Limb (tissue), 2 donors: ENCODE measurements at regions not wholly inside any gene's neighbourhood (a gene's known extent, or its start where the extent isn't known, plus 50 kb on each side); places are given as distances from the start of the nearest gene placed in this dataset.

Experiments
- DNase-seq, 2 donors: peaks; one replicate each; pipeline ENCODE4 v3.0.0-alpha.2; 2016; ENCODE audit errors: extremely low spot score in 2 of 2

DNA sequence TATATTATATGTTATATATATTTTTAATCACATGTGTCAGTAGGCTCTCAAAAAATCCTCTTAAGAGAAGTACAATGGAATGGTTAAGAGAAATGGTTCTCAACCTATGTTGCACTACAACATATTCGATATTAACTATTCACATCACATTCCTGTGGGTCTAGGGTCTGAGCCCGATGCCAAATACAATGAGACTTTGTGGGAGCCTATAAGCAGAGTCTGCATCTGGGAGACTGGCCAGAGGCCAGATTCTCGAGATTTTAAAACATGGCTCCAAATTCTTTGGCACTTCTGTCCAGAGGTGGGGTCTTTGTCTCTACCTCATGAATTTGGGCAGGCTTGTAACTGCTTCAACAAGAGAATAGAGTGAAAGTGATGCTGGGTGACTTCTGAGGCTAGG is 79.4 kb upstream of the NBEA start:
- no peak for DNase-seq

DNA sequence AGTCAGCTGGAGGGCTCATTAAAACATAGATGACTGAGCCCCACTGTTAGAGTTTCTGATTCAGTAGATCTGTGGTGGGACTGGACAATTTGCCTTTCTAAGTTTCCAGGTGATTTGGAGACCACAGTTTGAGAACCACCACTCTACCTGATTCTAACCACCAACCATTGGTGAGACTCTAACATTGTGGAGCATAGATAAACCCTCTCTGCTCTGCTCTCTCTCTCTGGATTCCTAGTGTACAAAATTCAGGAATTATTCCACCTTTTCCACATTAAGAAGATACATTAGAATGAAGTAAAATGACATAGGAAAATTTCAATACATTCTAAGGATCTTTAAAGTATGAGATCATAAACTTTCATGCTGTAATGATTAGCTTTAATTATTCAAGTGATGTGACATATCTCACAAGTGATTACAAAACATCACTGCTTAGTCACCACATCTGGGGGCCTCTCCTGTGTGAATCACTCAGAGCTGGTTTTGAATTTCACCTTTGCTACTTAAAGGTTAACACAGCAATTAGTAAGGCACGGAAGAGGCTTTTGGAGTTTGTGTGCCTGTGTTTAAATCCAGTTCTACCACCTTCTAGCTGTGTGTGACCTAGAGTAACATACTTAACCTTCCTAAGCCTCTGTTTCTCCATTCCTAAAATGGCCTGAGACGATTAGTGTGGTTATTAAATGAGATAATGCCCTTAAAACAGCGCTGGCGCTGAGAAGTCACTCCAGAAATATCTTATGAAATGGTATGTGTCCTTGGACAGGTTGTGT is 78.5 kb upstream of the NBEA start:
- DNase-seq, result no peak

DNA sequence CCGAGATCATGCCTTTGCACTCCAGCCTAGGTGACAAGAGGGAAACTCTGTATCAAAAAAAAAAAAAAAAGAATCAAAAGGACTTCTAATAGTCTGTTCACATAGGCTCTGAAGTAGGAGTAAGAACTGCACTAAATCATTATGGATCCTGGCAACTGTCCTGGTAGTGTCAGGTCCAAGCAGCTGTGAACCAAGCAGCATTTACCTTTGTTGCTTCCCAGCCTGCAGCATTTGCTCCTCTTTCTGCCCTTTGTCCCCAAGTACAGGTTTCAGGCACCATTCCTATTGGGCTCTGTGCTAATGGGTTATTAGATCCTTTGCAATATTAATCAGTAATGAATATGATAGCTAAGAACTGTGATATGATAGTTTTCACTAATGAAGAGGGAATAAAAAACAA is 77.4 kb upstream of the NBEA start:
- no peak for DNase-seq

DNA sequence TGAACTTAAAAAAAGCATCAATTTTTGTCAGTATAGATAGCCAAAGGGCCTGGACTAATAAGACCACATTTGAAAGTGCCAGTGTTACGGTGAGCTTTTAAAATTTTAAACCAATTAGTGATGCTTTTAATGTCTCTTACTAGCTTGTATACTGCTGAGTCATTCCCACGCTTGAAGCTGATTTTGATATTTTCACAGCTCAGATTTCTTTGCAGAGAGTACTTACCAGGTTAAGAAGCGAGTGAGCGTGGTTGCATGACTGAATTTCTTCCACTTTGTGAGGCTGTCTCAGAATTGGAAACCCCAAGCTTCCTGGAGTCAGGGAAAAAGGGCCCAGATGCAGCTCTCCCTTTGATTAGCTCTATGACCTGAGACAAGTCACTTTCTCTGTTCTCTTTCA is 74.5 kb upstream of the NBEA start:
- DNase-seq, result no peak

DNA sequence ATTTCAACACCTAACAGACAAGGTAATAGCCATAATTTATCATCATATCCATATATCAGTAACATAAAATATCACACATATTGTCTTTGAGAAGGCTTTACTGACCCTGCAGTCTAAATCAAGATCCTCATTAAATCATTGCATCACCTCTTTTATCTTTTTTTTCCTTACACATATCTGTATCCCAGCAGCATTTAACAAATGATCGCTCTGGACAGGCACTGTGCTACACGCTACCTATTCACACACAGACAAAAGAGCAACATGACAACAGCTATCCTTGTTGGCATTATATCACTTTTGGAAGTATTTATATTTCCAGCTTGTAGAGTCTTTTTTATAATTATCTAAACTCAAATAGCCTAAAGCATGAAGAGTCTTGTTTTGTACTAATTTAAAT is 73.3 kb upstream of the NBEA start:
- no peak for DNase-seq

DNA sequence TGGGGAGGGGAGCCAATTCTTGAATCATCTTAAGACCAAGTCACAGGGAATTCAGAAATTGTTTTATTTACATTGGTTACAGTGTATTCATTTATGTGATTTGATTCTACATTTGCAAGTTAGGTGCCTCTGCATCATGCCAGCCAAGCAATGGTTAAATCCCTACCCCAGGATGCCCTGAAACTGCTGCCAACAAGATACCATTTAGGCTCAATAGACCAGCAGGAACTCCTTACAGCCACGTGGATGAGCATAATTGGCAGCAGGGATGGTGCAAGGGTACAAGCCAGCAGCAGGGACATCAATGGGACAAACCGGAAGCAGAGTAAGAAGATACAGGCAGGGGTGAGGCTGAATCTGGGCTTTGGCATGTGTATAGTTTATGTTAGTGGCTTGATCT is 72.4 kb upstream of the NBEA start:
- no peak for DNase-seq

DNA sequence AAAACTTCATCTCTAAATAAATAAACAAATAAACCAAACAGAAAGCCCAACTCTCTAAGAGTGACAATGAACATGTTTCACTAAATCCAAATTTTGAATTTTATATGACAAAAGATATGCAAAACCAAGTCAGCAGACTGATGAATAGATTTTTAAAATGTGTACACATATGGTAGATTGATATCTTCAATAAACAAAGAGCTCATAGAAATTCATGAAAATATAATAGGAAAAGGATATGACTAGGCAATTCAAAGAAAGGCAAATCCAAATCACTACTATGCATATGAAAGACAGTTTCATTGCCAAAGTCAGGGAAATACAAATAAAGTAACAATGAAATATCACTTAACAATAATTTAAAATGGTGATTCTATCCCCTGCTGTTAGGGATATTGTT is 63.7 kb upstream of the NBEA start:
- DNase-seq, result no peak

DNA sequence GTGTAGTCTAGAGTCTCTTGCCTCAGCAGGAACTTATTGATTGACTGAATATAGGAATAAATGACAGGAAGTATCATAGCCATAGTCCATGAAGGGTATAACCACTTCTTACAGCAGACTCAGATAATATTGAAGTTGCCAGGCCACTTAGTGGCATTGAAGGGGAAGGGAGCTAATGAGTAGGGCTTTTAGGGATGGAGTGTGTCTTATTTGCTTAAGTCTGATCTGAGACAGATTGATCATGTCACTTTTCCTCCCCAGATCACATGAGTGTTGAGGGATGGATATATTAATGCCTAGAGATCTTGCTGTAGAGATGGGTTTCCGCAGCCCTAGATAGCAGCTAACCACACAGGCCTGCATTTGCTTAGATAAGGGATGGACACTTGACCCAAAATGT is 62.2 kb upstream of the NBEA start:
- DNase-seq, result no peak

DNA sequence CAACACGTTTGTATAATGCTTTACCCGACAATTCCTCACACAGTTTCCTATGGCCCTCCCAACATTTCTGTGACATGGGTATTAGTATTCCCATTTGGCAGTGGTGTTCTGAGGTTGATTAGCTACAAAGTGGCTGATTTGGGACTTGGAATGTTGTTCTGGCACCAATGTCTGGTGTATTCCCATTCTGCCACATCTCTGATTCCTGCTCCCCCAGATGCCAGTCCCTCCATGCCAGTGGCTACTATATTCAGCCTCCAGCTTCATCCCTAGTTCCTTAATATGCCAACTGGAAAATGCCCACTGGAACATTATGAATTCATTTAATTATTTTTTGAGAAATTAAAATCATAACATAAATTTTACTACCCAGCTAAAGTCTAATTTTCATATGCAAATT is 60.6 kb upstream of the NBEA start:
- DNase-seq, result no peak

DNA sequence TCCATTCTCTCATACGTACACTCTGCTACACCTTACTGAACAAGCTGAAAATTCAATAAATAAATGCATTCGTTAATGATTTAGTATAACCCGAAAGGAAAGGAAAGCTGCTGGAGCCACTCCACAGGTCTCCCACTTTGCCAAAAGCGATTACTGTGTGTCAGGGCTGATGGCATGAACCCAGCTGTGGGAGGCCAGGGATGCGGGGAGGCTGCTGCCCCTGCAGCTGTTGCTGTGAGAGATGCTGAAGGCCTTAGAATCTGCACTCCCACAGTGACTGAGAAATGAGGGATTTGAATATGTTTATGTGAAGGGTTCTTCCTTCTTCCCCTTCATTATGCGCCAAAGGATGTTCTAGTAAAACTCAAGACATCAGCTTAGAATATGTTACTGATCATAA is 58.7 kb upstream of the NBEA start:
- DNase-seq, result peak; percentile 44 to 58

DNA sequence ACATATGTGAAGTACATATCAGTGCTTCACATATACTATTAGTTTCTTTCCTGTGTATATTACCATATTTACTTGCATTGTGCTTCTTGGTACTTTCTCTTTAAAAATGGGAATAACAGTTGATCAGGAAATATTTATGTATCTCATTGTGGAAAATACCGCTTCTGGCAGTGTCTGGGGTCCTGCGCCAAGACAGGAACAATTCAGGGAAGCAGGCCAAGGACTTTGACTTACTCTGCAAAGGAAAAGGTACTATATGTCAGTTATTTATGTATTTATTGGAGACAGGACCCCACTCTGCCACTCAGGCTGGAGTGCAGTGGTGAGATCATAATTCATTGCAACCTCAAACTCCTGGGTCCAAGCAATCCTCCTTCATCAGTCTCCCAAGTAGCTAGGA is 57.7 kb upstream of the NBEA start:
- DNase-seq, result no peak

DNA sequence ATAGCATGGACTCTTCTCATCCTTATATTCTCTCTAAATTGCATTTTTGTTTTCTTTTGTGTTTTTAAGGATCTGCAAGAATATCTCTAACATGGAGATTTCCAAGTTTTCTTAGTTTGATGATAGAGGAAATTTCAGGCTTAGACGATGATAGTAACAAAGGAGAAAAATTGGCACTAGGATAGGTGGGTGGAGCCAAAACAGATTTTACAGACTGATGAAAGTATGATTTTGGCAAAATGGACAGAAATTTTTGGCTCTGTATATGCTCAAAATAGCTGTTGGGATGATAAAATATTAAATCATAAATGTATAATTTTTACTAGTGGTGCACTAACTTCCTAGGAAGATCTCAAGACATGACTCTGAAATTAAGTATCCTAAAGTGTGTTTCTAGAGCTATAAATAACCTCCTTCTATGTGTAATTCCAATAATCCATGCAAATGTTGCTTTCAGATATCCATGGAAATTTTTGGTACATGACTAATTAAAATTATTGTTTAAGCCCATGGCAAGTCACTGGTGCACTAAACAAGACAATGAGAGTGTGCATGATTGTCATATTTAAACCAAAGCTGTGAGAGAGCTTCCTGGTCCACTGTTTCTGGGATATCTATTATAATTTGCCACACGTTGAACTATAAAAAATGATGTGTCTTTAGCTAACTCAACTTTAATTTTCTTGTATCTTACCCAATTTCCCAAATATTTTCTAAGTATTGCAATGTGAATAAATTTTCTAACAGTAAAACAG is 55.8 kb upstream of the NBEA start:
- DNase-seq, result no peak

DNA sequence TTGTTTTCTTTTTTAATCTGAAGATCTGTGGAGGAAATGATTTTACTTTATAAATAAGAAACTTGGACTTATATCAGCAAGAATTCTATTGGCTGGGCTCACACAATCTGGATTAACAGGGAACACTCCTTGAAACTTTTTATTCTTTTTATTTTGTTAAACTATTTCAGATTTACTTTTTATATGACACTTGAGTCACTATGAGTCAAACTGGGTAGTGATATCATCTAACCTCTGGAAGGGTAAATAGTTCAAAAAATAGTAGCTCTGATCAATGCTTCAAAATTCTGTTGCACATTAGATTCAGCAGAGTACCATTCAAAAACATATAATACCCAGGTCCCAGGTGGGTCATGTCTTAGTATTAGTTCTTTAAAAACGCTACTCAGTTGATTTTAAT is 55.1 kb upstream of the NBEA start:
- no peak for DNase-seq
